Osteoblast (primary cell): ENCODE measurements at regions not wholly inside any gene's neighbourhood (a gene's known extent, or its start where the extent isn't known, plus 50 kb on each side); places are given as distances from the start of the nearest gene placed in this dataset.

Experiments
- DNase-seq: peaks from one replicate; pipeline ENCODE4 v3.0.0; 2011; ENCODE audit warnings: low spot score, mixed read lengths; ENCODE audit not compliant: insufficient read length; ENCODE audit errors: missing footprints
- H2AFZ ChIP-seq: 2 replicates; pipeline ENCODE4 v1.6.0; 2011; ENCODE audit warnings: mild to moderate bottlenecking, low read length
- H3K27ac ChIP-seq: 2 replicates; pipeline ENCODE4 v1.5.1; 2011; ENCODE audit warnings: mild to moderate bottlenecking, low read depth, low read length, moderate library complexity
- H3K27me3 ChIP-seq: 2 replicates; pipeline ENCODE4 v1.6.0; 2012; ENCODE audit warnings: mild to moderate bottlenecking, control low read depth, inconsistent platforms, low read length, moderate library complexity; ENCODE audit not compliant: insufficient read depth
- H3K36me3 ChIP-seq: 2 replicates; pipeline ENCODE4 v1.5.1; 2011; ENCODE audit warnings: mild to moderate bottlenecking, low read length, control low read depth, moderate library complexity; ENCODE audit not compliant: insufficient read depth
- H3K4me1 ChIP-seq: 2 replicates; pipeline ENCODE4 v1.5.1; 2011; ENCODE audit warnings: mild to moderate bottlenecking, low read length, control low read depth, moderate library complexity; ENCODE audit not compliant: insufficient read depth
- H3K4me2 ChIP-seq: 2 replicates; pipeline ENCODE4 v1.6.0; 2011; ENCODE audit warnings: mild to moderate bottlenecking, low read length; ENCODE audit not compliant: insufficient read depth
- H3K4me3 ChIP-seq: fragments of 200-600 bp; sonication (generic); 3 replicates; pipeline ENCODE4 v1.5.1; 2012; ENCODE audit warnings: mild to moderate bottlenecking, low read length, inconsistent platforms; ENCODE audit not compliant: insufficient read depth
- H3K79me2 ChIP-seq: 2 replicates; pipeline ENCODE4 v1.6.0; 2012; ENCODE audit warnings: mild to moderate bottlenecking, low read length, control low read depth, inconsistent platforms; ENCODE audit not compliant: insufficient read depth
- H3K9me3 ChIP-seq: 2 replicates; pipeline ENCODE4 v1.5.1; 2011; ENCODE audit warnings: low read depth, low read length, control low read depth
- H4K20me1 ChIP-seq: 2 replicates; pipeline ENCODE4 v1.6.0; 2012; ENCODE audit warnings: mild to moderate bottlenecking, low read length, control low read depth; ENCODE audit not compliant: insufficient read depth
- CTCF ChIP-seq: IDR thresholded peaks from 2 replicates; pipeline ENCODE4 v1.5.1; 2011; ENCODE audit warnings: mild to moderate bottlenecking, low read depth, low read length, moderate library complexity; ENCODE audit errors: extremely low read depth

DNA sequence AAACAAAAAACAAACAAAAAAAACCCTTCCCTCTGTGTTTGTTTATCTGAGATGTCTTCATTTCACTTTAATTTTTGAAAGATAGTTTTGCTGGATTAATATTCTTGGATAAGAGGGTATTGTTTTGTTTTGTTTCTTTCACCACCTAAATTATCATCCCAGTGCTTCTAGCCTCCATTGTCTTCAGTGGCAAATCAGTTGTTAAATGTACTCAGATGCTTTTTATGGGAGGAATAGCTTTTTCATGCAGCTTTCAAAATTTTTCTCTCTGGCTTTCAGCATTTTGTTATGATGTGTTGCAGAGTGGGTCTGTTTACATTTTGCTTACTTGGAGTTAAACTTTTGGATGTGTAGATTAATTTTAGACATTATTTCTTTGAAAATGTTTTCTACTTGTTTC is 203.5 kb upstream of the DCC start:
- no peaks in the 10 kb centered on the region for H3K4me1 ChIP-seq
- no peaks in the 10 kb centered on the region for H3K27me3 ChIP-seq
- TF ChIP-seq CTCF = no peak
- no peaks in the 10 kb centered on the region for H3K36me3 ChIP-seq
- H3K27ac ChIP-seq = no peak overlapping the region
- H3K4me3 ChIP-seq = no peak overlapping the region
- H3K79me2 ChIP-seq = no peaks in the 10 kb centered on the region
- H4K20me1 ChIP-seq = no peaks in the 10 kb centered on the region
- no peak overlapping the region for H3K4me2 ChIP-seq
- no peak overlapping the region for H2AFZ ChIP-seq
- H3K9me3 ChIP-seq = peaks cover 2% of the 10 kb centered on the region
- DNase-seq = no peak

GRCh38 chr18:52140986-52141385 is 199.0 kb upstream of the DCC start:
- Histone ChIP-seq H3K27me3 (no peaks in the 10 kb centered on the region), H3K79me2 (no peaks in the 10 kb centered on the region), H3K9me3 (no peaks in the 10 kb centered on the region), H4K20me1 (no peaks in the 10 kb centered on the region), H3K4me1 (no peaks in the 10 kb centered on the region), H3K27ac (no peak overlapping the region), H2AFZ (no peak overlapping the region), H3K36me3 (no peaks in the 10 kb centered on the region), H3K4me3 (no peak overlapping the region), H3K4me2 (no peak overlapping the region)
- no peak for DNase-seq
- TF ChIP-seq CTCF = no peak

GRCh38 chr18:52150050-52150449 is 189.9 kb upstream of the DCC start:
- no peak overlapping the region for H3K4me3 ChIP-seq
- no peak for DNase-seq

DNA sequence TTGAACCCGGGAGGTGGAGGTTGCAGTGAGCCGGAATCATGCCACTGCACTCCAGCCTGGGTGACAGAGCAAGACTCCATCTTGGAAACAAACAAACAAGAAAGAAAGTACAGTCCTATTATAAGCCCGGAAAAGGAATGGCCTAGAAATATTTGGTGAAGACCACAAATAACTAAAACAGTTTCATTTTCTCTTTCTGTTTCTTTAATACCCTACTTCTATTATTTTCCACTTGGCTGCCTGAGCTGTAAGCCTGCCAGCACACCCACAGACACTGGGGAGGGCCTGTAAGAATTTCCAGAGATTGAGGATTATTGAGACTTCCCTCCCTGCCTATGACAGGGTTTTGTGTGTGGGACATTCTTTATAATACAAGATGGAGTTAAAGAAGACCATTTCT is 188.0 kb upstream of the DCC start:
- H3K9me3 ChIP-seq = no peaks in the 10 kb centered on the region
- H3K4me2 ChIP-seq = no peak overlapping the region
- no peaks in the 10 kb centered on the region for H3K36me3 ChIP-seq
- H3K79me2 ChIP-seq = no peaks in the 10 kb centered on the region
- H3K27ac ChIP-seq = no peak overlapping the region
- no peaks in the 10 kb centered on the region for H3K27me3 ChIP-seq
- no peaks in the 10 kb centered on the region for H4K20me1 ChIP-seq
- no peak overlapping the region for H2AFZ ChIP-seq
- no peak overlapping the region for H3K4me3 ChIP-seq
- DNase-seq = no peak
- no peaks in the 10 kb centered on the region for H3K4me1 ChIP-seq
- no peak for TF ChIP-seq CTCF

More at GRCh38 chr18:52150050-52150449, 189.9 kb upstream of the DCC start:
- Histone ChIP-seq H3K27me3 (no peaks in the 10 kb centered on the region), H3K4me2 (no peak overlapping the region), H3K27ac (no peak overlapping the region), H3K9me3 (no peaks in the 10 kb centered on the region), H4K20me1 (no peaks in the 10 kb centered on the region), H3K4me1 (no peaks in the 10 kb centered on the region), H3K36me3 (no peaks in the 10 kb centered on the region), H2AFZ (no peak overlapping the region), H3K79me2 (no peaks in the 10 kb centered on the region)
- no peak for TF ChIP-seq CTCF
